ENCODE measurements at regions not wholly inside any gene's neighbourhood (a gene's known extent, or its start where the extent isn't known, plus 50 kb on each side); places are given as distances from the start of the nearest gene placed in this dataset.

GRCh38 chr7:46630031-46630430, 709.0 kb upstream of the IGFBP3 start:
- H3K4me1 ChIP-seq = peaks cover 17% of the 10 kb centered on the region
- peak; percentile 55 for DNase-seq
- no peak overlapping the region for H3K4me3 ChIP-seq (ENCODE audit: low read depth, low read length)
- H3K27me3 ChIP-seq = no peaks in the 10 kb centered on the region
- TF ChIP-seq CTCF (IDR thresholded peaks at IDR 0.05; ENCODE audit: low read depth, low read length) = no peak
- no peaks in the 10 kb centered on the region for H3K36me3 ChIP-seq
- no peaks in the 10 kb centered on the region for H3K9me3 ChIP-seq

- Histone ChIP-seq H3K36me3 (no peaks in the 10 kb centered on the region), H3K4me1 (peaks cover 14% of the 10 kb centered on the region), H3K9me3 (no peaks in the 10 kb centered on the region), H3K4me3 (ENCODE audit: low read depth, low read length) (no peak overlapping the region), H3K27me3 (no peaks in the 10 kb centered on the region)
- no peak for DNase-seq
- TF ChIP-seq CTCF (IDR thresholded peaks at IDR 0.05; ENCODE audit: low read depth, low read length) = no peak
Measured at GRCh38 chr7:46628389-46628788, 707.3 kb upstream of the IGFBP3 start.

DNA sequence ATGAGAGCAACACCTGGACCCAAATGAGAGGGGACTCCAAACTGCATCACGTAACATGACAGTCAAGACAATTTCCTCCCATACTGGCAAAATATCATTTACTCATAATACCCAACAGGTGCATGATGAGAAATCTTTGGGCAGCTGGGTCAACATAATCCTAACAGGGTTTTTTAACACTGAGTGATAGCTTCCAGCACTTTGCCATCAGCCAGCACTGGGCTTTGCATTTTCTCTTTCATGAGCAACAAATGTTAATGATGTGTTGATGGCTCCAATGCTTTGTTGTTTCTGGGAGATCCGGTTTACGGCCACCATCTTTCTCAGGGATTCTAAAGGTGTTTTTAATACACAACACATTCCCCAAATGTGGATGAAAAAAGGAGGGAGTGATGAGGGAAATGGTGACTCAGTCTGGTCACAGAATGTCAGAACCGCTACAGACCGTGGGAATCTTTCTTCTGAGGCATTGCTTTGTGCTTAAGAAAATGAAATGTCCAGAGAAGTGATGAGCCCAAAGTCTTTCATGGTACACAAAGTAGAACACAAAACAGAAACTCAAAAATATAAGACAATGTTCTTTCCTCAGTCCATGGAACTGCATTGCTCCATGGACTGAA, 705.7 kb upstream of the IGFBP3 start:
- DNase-seq = no peak

GRCh38 chr7:46626261-46626660, 705.2 kb upstream of the IGFBP3 start:
- H3K4me3 ChIP-seq (ENCODE audit: low read depth, low read length) = no peak overlapping the region
- no peak for DNase-seq
- peaks cover 8% of the 10 kb centered on the region for H3K4me1 ChIP-seq
- H3K27me3 ChIP-seq = no peaks in the 10 kb centered on the region
- TF ChIP-seq CTCF (IDR thresholded peaks at IDR 0.05; ENCODE audit: low read depth, low read length) = no peak
- H3K9me3 ChIP-seq = no peaks in the 10 kb centered on the region
- no peaks in the 10 kb centered on the region for H3K36me3 ChIP-seq

More for the DNA sequence above, 705.7 kb upstream of the IGFBP3 start:
- no peaks in the 10 kb centered on the region for H3K9me3 ChIP-seq
- no peak for TF ChIP-seq CTCF (IDR thresholded peaks at IDR 0.05; ENCODE audit: low read depth, low read length)
- peaks cover 8% of the 10 kb centered on the region for H3K4me1 ChIP-seq
- H3K4me3 ChIP-seq (ENCODE audit: low read depth, low read length) = no peak overlapping the region
- no peaks in the 10 kb centered on the region for H3K36me3 ChIP-seq
- no peaks in the 10 kb centered on the region for H3K27me3 ChIP-seq

- TF ChIP-seq CTCF (IDR thresholded peaks at IDR 0.05; ENCODE audit: low read depth, low read length) = no peak
- no peaks in the 10 kb centered on the region for H3K27me3 ChIP-seq
- DNase-seq = no peak
- no peaks in the 10 kb centered on the region for H3K9me3 ChIP-seq
- no peak overlapping the region for H3K4me3 ChIP-seq (ENCODE audit: low read depth, low read length)
- H3K4me1 ChIP-seq = peaks cover 6% of the 10 kb centered on the region
- no peaks in the 10 kb centered on the region for H3K36me3 ChIP-seq
Measured at GRCh38 chr7:46625032-46625431, 704.0 kb upstream of the IGFBP3 start.

- no peak for TF ChIP-seq CTCF (IDR thresholded peaks at IDR 0.05; ENCODE audit: low read depth, low read length)
- Histone ChIP-seq H3K4me3 (ENCODE audit: low read depth, low read length) (no peak overlapping the region), H3K36me3 (no peaks in the 10 kb centered on the region), H3K4me1 (no peaks in the 10 kb centered on the region), H3K27me3 (no peaks in the 10 kb centered on the region), H3K9me3 (no peaks in the 10 kb centered on the region)
- no peak for DNase-seq
Measured at GRCh38 chr7:46622251-46622650, 701.2 kb upstream of the IGFBP3 start.

Data from BE2C (cell line).